ENCODE measurements at regions not wholly inside any gene's neighbourhood (a gene's known extent, or its start where the extent isn't known, plus 50 kb on each side); places are given as distances from the start of the nearest gene placed in this dataset.
"Not testable (repeated sequence)": the region's sequence is repeated elsewhere in the genome, so short reads cannot be mapped to it uniquely, and the experiment has no call there.

DNA sequence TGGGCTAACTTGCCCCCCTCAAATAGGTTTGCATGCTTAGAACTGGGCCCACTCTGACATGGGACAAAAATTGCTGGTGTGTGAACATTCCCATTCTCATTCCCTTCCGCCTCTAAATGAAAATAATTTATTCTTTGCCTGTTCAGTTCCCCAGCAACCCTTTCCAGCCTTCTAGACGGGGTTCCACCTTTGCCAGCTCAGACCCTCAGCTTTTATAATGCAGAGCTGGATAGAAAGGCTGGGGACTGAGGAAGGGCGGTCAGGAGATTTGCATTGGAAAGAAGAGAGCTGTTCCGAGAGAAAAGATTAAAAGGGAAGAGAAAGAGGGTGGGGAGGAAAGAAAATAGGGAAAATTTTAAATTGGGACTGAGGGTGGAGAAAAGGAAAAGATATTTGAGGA, 151.1 kb upstream of the WSCD1 start:
- DNase-seq (ENCODE audit: low spot score): no peak
- intact Hi-C loops (cut with DNase I): no loop called here
- Histone ChIP-seq H3K27ac (no peak overlapping the region), H3K4me3 (no peak overlapping the region), H3K36me3 (no peaks in the 10 kb centered on the region), H3K4me1 (replicated peaks) (no peaks in the 10 kb centered on the region), H3K9me3 (no peaks in the 10 kb centered on the region), H3K27me3 (replicated peaks; ENCODE audit: insufficient read depth) (no peaks in the 10 kb centered on the region)
- 66% methylated on average over 4 of the region's 4 CpGs for WGBS
- TF ChIP-seq POLR2A (IDR thresholded peaks at IDR 0.05): no peak
- TF ChIP-seq POLR2AphosphoS5 (IDR thresholded peaks at IDR 0.05): no peak
- TF ChIP-seq, protein P1, sequence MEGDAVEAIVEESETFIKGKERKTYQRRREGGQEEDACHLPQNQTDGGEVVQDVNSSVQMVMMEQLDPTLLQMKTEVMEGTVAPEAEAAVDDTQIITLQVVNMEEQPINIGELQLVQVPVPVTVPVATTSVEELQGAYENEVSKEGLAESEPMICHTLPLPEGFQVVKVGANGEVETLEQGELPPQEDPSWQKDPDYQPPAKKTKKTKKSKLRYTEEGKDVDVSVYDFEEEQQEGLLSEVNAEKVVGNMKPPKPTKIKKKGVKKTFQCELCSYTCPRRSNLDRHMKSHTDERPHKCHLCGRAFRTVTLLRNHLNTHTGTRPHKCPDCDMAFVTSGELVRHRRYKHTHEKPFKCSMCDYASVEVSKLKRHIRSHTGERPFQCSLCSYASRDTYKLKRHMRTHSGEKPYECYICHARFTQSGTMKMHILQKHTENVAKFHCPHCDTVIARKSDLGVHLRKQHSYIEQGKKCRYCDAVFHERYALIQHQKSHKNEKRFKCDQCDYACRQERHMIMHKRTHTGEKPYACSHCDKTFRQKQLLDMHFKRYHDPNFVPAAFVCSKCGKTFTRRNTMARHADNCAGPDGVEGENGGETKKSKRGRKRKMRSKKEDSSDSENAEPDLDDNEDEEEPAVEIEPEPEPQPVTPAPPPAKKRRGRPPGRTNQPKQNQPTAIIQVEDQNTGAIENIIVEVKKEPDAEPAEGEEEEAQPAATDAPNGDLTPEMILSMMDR (IDR thresholded peaks at IDR 0.05): no peak

DNA sequence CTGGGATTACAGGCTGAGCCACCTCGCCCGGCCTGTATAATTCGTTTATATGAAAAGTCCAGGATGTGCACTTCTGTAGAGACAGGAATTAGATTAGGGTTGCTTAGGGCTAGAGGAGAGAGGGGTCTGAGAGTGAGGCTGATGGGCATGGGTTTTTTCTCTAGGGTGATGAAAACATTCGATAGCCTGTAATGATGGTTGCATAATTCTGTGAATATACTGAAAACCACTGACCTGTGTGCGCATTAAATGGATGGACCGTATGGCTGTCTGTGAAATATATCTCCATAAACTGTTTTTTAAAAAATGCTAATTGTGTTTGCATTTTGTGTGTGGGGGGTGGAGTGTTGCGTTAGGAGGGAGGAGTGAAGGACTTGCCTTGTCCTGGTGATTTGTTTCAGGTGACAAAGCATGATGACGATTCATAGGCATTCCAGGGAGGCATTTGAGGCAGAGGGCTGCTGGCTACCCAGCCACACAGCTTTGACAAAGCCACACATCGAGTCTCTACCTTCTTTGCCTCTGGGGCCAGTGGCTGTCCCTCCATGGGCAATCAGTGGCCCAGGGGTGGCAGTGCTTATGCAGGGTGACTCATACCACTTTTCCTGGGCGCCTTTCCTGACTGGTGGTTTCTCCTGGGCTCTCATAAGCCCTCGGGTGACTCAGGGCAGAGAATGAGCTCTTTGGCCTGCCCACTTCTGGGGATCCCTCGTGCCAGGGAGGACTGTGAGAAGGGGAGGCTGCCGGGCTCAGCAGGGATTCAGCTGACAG, 148.5 kb upstream of the WSCD1 start:
- WGBS: 69% methylated on average over 13 of the region's 13 CpGs
- intact Hi-C loops (cut with DNase I): no loop called here
- no peaks in the 10 kb centered on the region for H3K27me3 ChIP-seq (replicated peaks; ENCODE audit: insufficient read depth)
- no peaks in the 10 kb centered on the region for H3K4me1 ChIP-seq (replicated peaks)
- DNase-seq (ENCODE audit: low spot score): no peak
- no peak overlapping the region for H3K27ac ChIP-seq
- TF ChIP-seq, protein P1 (IDR thresholded peaks at IDR 0.05): no peak
- TF ChIP-seq POLR2A (IDR thresholded peaks at IDR 0.05) (no peak), POLR2AphosphoS5 (IDR thresholded peaks at IDR 0.05) (no peak)
- H3K9me3 ChIP-seq: no peaks in the 10 kb centered on the region
- H3K4me3 ChIP-seq: no peak overlapping the region
- no peaks in the 10 kb centered on the region for H3K36me3 ChIP-seq

DNA sequence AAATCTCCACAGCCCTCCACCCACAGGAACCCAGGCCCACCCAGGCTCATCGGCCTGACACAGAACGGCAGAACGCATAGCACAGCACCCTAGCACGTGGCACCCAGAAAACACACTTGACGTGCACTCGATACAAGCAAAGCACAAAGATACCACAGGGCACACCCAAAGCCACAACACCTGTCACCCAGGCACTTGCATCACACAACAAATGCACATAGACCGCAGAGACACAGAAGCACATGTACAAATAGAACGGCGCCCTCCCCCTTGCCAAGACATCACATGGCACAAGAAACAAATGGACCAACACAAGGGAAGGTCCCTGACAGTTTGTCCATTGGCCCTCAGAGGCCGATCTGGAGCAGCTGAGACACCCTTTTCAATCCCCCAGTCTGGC, 147.7 kb upstream of the WSCD1 start:
- WGBS: 92% methylated on average over 10 of the region's 10 CpGs
- intact Hi-C loops (cut with DNase I): no loop called here
- no peak overlapping the region for H3K4me3 ChIP-seq

DNA sequence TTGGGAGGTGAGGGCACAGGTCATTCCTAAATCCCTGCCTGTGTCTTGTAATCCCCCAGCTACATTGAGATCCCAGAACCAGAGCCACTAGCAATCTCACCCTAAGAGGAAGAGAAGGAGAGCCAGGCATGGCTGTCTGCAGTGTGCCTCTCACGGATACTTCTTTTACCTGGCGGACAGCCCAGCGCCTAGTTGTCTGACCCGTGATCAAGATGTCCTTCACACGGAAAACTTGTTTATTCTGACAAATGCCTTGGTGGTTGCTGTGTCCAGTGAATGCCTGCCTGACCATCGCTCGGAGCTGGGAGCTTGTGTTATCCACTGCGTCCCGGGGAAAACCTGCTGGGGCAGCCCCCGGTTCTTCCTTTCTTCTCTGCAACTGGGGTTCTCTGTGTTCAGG, 140.5 kb upstream of the WSCD1 start:
- Histone ChIP-seq H3K36me3 (no peaks in the 10 kb centered on the region), H3K9me3 (no peaks in the 10 kb centered on the region), H3K4me3 (no peak overlapping the region), H3K27me3 (replicated peaks; ENCODE audit: insufficient read depth) (no peaks in the 10 kb centered on the region), H3K4me1 (replicated peaks) (no peaks in the 10 kb centered on the region), H3K27ac (no peak overlapping the region)
- WGBS: 87% methylated on average over 10 of the region's 10 CpGs
- intact Hi-C loops (cut with DNase I): no loop called here
- no peak for DNase-seq (ENCODE audit: low spot score)
- TF ChIP-seq, protein P1 (IDR thresholded peaks at IDR 0.05): no peak
- TF ChIP-seq POLR2A (IDR thresholded peaks at IDR 0.05): no peak
- no peak for TF ChIP-seq POLR2AphosphoS5 (IDR thresholded peaks at IDR 0.05)

More for the DNA sequence above, 147.7 kb upstream of the WSCD1 start:
- no peaks in the 10 kb centered on the region for H3K9me3 ChIP-seq
- H3K27me3 ChIP-seq (replicated peaks; ENCODE audit: insufficient read depth): no peaks in the 10 kb centered on the region
- H3K36me3 ChIP-seq: no peaks in the 10 kb centered on the region
- TF ChIP-seq POLR2A (IDR thresholded peaks at IDR 0.05) (no peak), POLR2AphosphoS5 (IDR thresholded peaks at IDR 0.05) (no peak)
- TF ChIP-seq, protein P1 (IDR thresholded peaks at IDR 0.05): no peak
- H3K27ac ChIP-seq: no peak overlapping the region
- no peak for DNase-seq (ENCODE audit: low spot score)
- H3K4me1 ChIP-seq (replicated peaks): no peaks in the 10 kb centered on the region

DNA sequence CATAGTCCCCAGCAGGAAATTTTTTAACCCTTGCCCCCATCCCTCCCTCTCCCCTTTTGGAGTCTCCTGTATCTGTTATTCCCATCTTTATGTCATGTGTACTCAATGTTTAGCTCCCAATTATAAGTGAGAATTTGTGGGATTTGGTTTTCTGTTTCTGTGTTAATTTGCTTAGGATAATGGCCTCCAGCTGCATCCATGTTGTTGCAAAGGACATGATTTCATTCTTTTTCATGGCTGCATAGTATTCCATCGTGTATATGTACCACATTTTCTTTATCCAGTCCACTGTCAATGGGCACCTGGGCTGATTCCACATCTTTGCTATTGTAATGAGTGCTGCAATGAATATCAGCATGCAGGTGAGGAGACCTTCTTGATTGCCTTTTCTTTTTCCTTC, 139.6 kb upstream of the WSCD1 start:
- H3K36me3 ChIP-seq; H3K27me3 ChIP-seq (replicated peaks; ENCODE audit: insufficient read depth); DNase-seq (ENCODE audit: low spot score); H3K27ac ChIP-seq; H3K9me3 ChIP-seq; H3K4me1 ChIP-seq (replicated peaks); H3K4me3 ChIP-seq; intact Hi-C loops (cut with DNase I): not testable (repeated sequence)
- 96% methylated on average over 1 of the region's 1 CpG for WGBS

All from prostate gland (tissue), 2 donors.